Lower leg skin (tissue), 4 donors: ENCODE measurements at regions not wholly inside any gene's neighbourhood (a gene's known extent, or its start where the extent isn't known, plus 50 kb on each side); places are given as distances from the start of the nearest gene placed in this dataset.

Experiments used
- DNase-seq, 2 donors: peaks; one replicate each; pipeline ENCODE4 v3.0.0-alpha.2; 2019; ENCODE audit warnings: low spot score in 2 of 2
- H3K4me3 ChIP-seq: fragments of 200-600 bp; sonication (generic); 2 replicates; pipeline ENCODE4 v1.5.1; 2017; ENCODE audit warnings: mild to moderate bottlenecking, low read depth; ENCODE audit not compliant: poor library complexity, severe bottlenecking
- CTCF ChIP-seq, 3 donors: fragments of 450-650 bp; IDR thresholded peaks; one replicate each; pipeline ENCODE4 v1.5.1; 2016; ENCODE audit warnings: antibody characterized with exemption in 3 of 3, mild to moderate bottlenecking in 3 of 3, moderate library complexity in 2 of 3
- POLR2A ChIP-seq, 2 donors: fragments of 450-650 bp; IDR thresholded peaks; one replicate each; pipeline ENCODE4 v1.6.1; 2016 to 2017; ENCODE audit warnings: antibody characterized with exemption in 2 of 2, mild to moderate bottlenecking in 1 of 2, moderate library complexity in 1 of 2
- WGBS, 2 donors: methylation state at CpG; one replicate each; pipeline ENCODE4 v1.1.5; 2018; 5-methylcytosine and 5-hydroxymethylcytosine counted together
- intact Hi-C: fragments of 100-400 bp; cut with DNase I; formaldehyde crosslinking; loops from one replicate; pipeline ENCODE4 v1.15.0; 2023; ENCODE audit warnings: low total_unique reads

- no peak for TF ChIP-seq POLR2A (IDR thresholded peaks at IDR 0.05)
- no peak for TF ChIP-seq CTCF (IDR thresholded peaks at IDR 0.05)
- intact Hi-C loops: no loop called here
- H3K4me3 ChIP-seq: no peak overlapping the region
- WGBS, 2 donors: 89 to 93% methylated on average over 8 of the region's 8 CpGs
- no peak for DNase-seq
Observed at GRCh38 chr2:88810488-88810887, 119.0 kb downstream of the RPIA start.

GRCh38 chr2:88811233-88811632, 119.8 kb downstream of the RPIA start:
- no peak for TF ChIP-seq CTCF (IDR thresholded peaks at IDR 0.05)
- TF ChIP-seq POLR2A (IDR thresholded peaks at IDR 0.05): no peak

GRCh38 chr2:88811681-88812080, 120.2 kb downstream of the RPIA start:
- intact Hi-C loops: no loop called here
- H3K4me3 ChIP-seq: no peak overlapping the region
- WGBS, 2 donors: 58 to 69% methylated on average over 8 of the region's 8 CpGs
- TF ChIP-seq CTCF (IDR thresholded peaks at IDR 0.05) (no peak), POLR2A (IDR thresholded peaks at IDR 0.05) (no peak)
- DNase-seq: no peak

More at GRCh38 chr2:88811233-88811632, 119.8 kb downstream of the RPIA start:
- H3K4me3 ChIP-seq: no peak overlapping the region
- DNase-seq: no peak
- intact Hi-C loops: no loop called here
- 64 to 65% methylated on average over 3 of the region's 3 CpGs for WGBS, 2 donors

- TF ChIP-seq CTCF (IDR thresholded peaks at IDR 0.05) (no peak), POLR2A (IDR thresholded peaks at IDR 0.05) (no peak)
- WGBS, 2 donors: 80 to 88% methylated on average over 4 of the region's 4 CpGs
- intact Hi-C loops: no loop called here
- no peak for DNase-seq
- H3K4me3 ChIP-seq: no peak overlapping the region
Observed at GRCh38 chr2:88813612-88814011, 122.1 kb downstream of the RPIA start.

GRCh38 chr2:88815282-88815681, 123.8 kb downstream of the RPIA start:
- TF ChIP-seq CTCF (IDR thresholded peaks at IDR 0.05): no peak
- TF ChIP-seq POLR2A (IDR thresholded peaks at IDR 0.05): no peak
- intact Hi-C loops: no loop called here
- no peak overlapping the region for H3K4me3 ChIP-seq
- DNase-seq: no peak

GRCh38 chr2:88815697-88816096, 124.2 kb downstream of the RPIA start:
- 95 to 97% methylated on average over 2 of the region's 2 CpGs for WGBS, 2 donors
- no peak for DNase-seq
- intact Hi-C loops: no loop called here
- H3K4me3 ChIP-seq: no peak overlapping the region
- TF ChIP-seq CTCF (IDR thresholded peaks at IDR 0.05) (no peak), POLR2A (IDR thresholded peaks at IDR 0.05) (no peak)
